ENCODE measurements at regions not wholly inside any gene's neighbourhood (a gene's known extent, or its start where the extent isn't known, plus 50 kb on each side); places are given as distances from the start of the nearest gene placed in this dataset.

- H3K9me3 Mint-ChIP-seq (ENCODE audit: unreplicated experiment), result no peaks in the 10 kb centered on the region
- intact Hi-C loops (cut with micrococcal nuclease), result no loop called here
Observed at GRCh38 chr18:44539926-44540325, 140.8 kb upstream of the SETBP1 start.

GRCh38 chr18:44541159-44541558, 139.5 kb upstream of the SETBP1 start:
- no peak overlapping the region for H3K4me3 Mint-ChIP-seq (ENCODE audit: unreplicated experiment)
- no peak overlapping the region for H3K27ac Mint-ChIP-seq (ENCODE audit: low read depth, unreplicated experiment)
- DNase-seq (ENCODE audit: unreplicated experiment), result peak; percentile 70
- no peaks in the 10 kb centered on the region for H3K27me3 Mint-ChIP-seq (ENCODE audit: insufficient read depth, unreplicated experiment)
- intact Hi-C loops (cut with micrococcal nuclease), result no loop called here
- no peaks in the 10 kb centered on the region for H3K36me3 Mint-ChIP-seq (ENCODE audit: insufficient read depth, unreplicated experiment)
- no TSS peak for BruUV-seq (replicated peaks)
- H3K9me3 Mint-ChIP-seq (ENCODE audit: unreplicated experiment), result no peaks in the 10 kb centered on the region
- peaks cover 22% of the 10 kb centered on the region for H3K4me1 Mint-ChIP-seq (ENCODE audit: insufficient read depth, unreplicated experiment)
- ChIA-PET CTCF (no interaction called here), POLR2A (interaction anchor here (0.6 to 1.1 kb wide), 3 partner anchors 68 to 387 kb away, joined by 3 read pairs; no protein-coding TSS in a partner anchor)
- no peak for TF ChIP-seq CTCF (IDR thresholded peaks at IDR 0.05; ENCODE audit: unreplicated experiment)

More at GRCh38 chr18:44539926-44540325, 140.8 kb upstream of the SETBP1 start:
- no TSS peak for BruUV-seq (replicated peaks)
- Mint-ChIP-seq H3K36me3 (ENCODE audit: insufficient read depth, unreplicated experiment) (no peaks in the 10 kb centered on the region), H3K4me1 (ENCODE audit: insufficient read depth, unreplicated experiment) (peaks cover 34% of the 10 kb centered on the region), H3K27ac (ENCODE audit: low read depth, unreplicated experiment) (no peak overlapping the region), H3K27me3 (ENCODE audit: insufficient read depth, unreplicated experiment) (no peaks in the 10 kb centered on the region), H3K4me3 (ENCODE audit: unreplicated experiment) (no peak overlapping the region)
- no peak for TF ChIP-seq CTCF (IDR thresholded peaks at IDR 0.05; ENCODE audit: unreplicated experiment)
- CTCF ChIA-PET, result no interaction called here
- POLR2A ChIA-PET, result interaction anchor here (1.5 kb wide), 1 partner anchor 28 kb away, joined by 5 read pairs; no protein-coding TSS in a partner anchor
- DNase-seq (ENCODE audit: unreplicated experiment), result no peak

GRCh38 chr18:44541781-44542180, 138.9 kb upstream of the SETBP1 start:
- Mint-ChIP-seq H3K9me3 (ENCODE audit: unreplicated experiment) (no peaks in the 10 kb centered on the region), H3K27ac (ENCODE audit: low read depth, unreplicated experiment) (no peak overlapping the region), H3K4me3 (ENCODE audit: unreplicated experiment) (no peak overlapping the region), H3K27me3 (ENCODE audit: insufficient read depth, unreplicated experiment) (no peaks in the 10 kb centered on the region), H3K4me1 (ENCODE audit: insufficient read depth, unreplicated experiment) (peaks cover 15% of the 10 kb centered on the region), H3K36me3 (ENCODE audit: insufficient read depth, unreplicated experiment) (no peaks in the 10 kb centered on the region)
- POLR2A ChIA-PET, result interaction anchor here (1.1 kb wide), 1 partner anchor 117 kb away, joined by 3 read pairs; no protein-coding TSS in a partner anchor
- no peak for DNase-seq (ENCODE audit: unreplicated experiment)
- CTCF ChIA-PET, result no interaction called here
- no TSS peak for BruUV-seq (replicated peaks)
- no peak for TF ChIP-seq CTCF (IDR thresholded peaks at IDR 0.05; ENCODE audit: unreplicated experiment)
- intact Hi-C loops (cut with micrococcal nuclease), result no loop called here

GRCh38 chr18:44543387-44543786, 137.3 kb upstream of the SETBP1 start:
- no peak for DNase-seq (ENCODE audit: unreplicated experiment)
- ChIA-PET POLR2A (no interaction called here), CTCF (no interaction called here)
- BruUV-seq (replicated peaks), result no TSS peak
- TF ChIP-seq CTCF (IDR thresholded peaks at IDR 0.05; ENCODE audit: unreplicated experiment), result no peak
- intact Hi-C loops (cut with micrococcal nuclease), result no loop called here
- Mint-ChIP-seq H3K27me3 (ENCODE audit: insufficient read depth, unreplicated experiment) (no peaks in the 10 kb centered on the region), H3K4me1 (ENCODE audit: insufficient read depth, unreplicated experiment) (peaks cover 6% of the 10 kb centered on the region), H3K27ac (ENCODE audit: low read depth, unreplicated experiment) (no peak overlapping the region), H3K36me3 (ENCODE audit: insufficient read depth, unreplicated experiment) (no peaks in the 10 kb centered on the region), H3K9me3 (ENCODE audit: unreplicated experiment) (no peaks in the 10 kb centered on the region), H3K4me3 (ENCODE audit: unreplicated experiment) (no peak overlapping the region)
